ENCODE measurements at regions not wholly inside any gene's neighbourhood (a gene's known extent, or its start where the extent isn't known, plus 50 kb on each side); places are given as distances from the start of the nearest gene placed in this dataset.

GRCh38 chr6:85079761-85080160 lies 315.4 kb upstream of the TBX18 start:
- no peak for TF ChIP-seq EZH2phosphoT487 (IDR thresholded peaks at IDR 0.05; ENCODE audit: insufficient read depth, low read depth)
- TF ChIP-seq EZH2 (IDR thresholded peaks at IDR 0.05; ENCODE audit: insufficient read depth, poor library complexity, severe bottlenecking): no peak
